OCI-LY1 (cell line): ENCODE measurements at regions not wholly inside any gene's neighbourhood (a gene's known extent, or its start where the extent isn't known, plus 50 kb on each side); places are given as distances from the start of the nearest gene placed in this dataset.

ENCODE experiments used
- H2AFZ ChIP-seq: fragments of 200-600 bp; sonication (generic), shearing (Covaris generic); 2 replicates; pipeline ENCODE4 v1.6.0; 2014; ENCODE audit warnings: antibody characterized with exemption, mild to moderate bottlenecking, low read length
- H3F3A ChIP-seq: fragments of 200-600 bp; sonication (generic), shearing (Covaris generic); 2 replicates; pipeline ENCODE4 v1.6.0; 2014; ENCODE audit warnings: mild to moderate bottlenecking, antibody characterized with exemption, low read length, moderate library complexity; ENCODE audit not compliant: insufficient read depth
- H3K27ac ChIP-seq: fragments of 200-600 bp; sonication (generic); 2 replicates; pipeline ENCODE4 v1.5.1; 2014; ENCODE audit warnings: low read length, mixed run types, mild to moderate bottlenecking, low read depth; ENCODE audit not compliant: poor library complexity, severe bottlenecking
- H3K27me3 ChIP-seq: fragments of 200-600 bp; sonication (generic); 2 replicates; pipeline ENCODE4 v1.6.0; 2014; ENCODE audit warnings: antibody characterized with exemption, mild to moderate bottlenecking, low read length, moderate library complexity; ENCODE audit not compliant: insufficient read depth
- H3K36me3 ChIP-seq: fragments of 200-600 bp; sonication (generic); 2 replicates; pipeline ENCODE4 v1.6.1; 2014; ENCODE audit warnings: mild to moderate bottlenecking, antibody characterized with exemption, low read length, moderate library complexity, mixed read lengths; ENCODE audit not compliant: insufficient read depth
- H3K4me1 ChIP-seq: fragments of 200-600 bp; sonication (generic); 2 replicates; pipeline ENCODE4 v1.5.1; 2014; ENCODE audit warnings: mild to moderate bottlenecking, low read length, moderate library complexity; ENCODE audit not compliant: insufficient read depth, severe bottlenecking
- H3K4me2 ChIP-seq: fragments of 200-600 bp; sonication (generic), shearing (Covaris generic); 2 replicates; pipeline ENCODE4 v1.6.1; 2014; ENCODE audit warnings: low read length
- H3K4me3 ChIP-seq: fragments of 200-600 bp; sonication (generic); 2 replicates; pipeline ENCODE4 v1.5.1; 2014; ENCODE audit warnings: low read length, low read depth, mild to moderate bottlenecking, mixed read lengths; ENCODE audit not compliant: poor library complexity, severe bottlenecking
- H3K79me2 ChIP-seq: fragments of 200-600 bp; shearing (Covaris generic); 2 replicates; pipeline ENCODE4 v1.6.1; 2016; ENCODE audit warnings: mixed run types, low read length, mixed read lengths; ENCODE audit not compliant: insufficient read depth
- H3K9ac ChIP-seq: fragments of 200-600 bp; sonication (generic), shearing (Covaris generic); 2 replicates; pipeline ENCODE4 v1.6.1; 2014; ENCODE audit warnings: mild to moderate bottlenecking, low read length, mixed read lengths
- H3K9me2 ChIP-seq: fragments of 200-600 bp; sonication (generic), shearing (Covaris generic); 2 replicates; pipeline ENCODE4 v1.6.1; 2014; ENCODE audit warnings: low read depth, mild to moderate bottlenecking, low read length, mixed read lengths
- H3K9me3 ChIP-seq: fragments of 200-600 bp; shearing (Covaris generic); 2 replicates; pipeline ENCODE4 v1.6.1; 2014; ENCODE audit warnings: low read length, mixed read lengths
- H4K20me1 ChIP-seq: fragments of 200-600 bp; sonication (generic), shearing (Covaris generic); 2 replicates; pipeline ENCODE4 v1.6.0; 2016; ENCODE audit warnings: mild to moderate bottlenecking, low read length; ENCODE audit not compliant: insufficient read depth
- CTCF ChIP-seq: fragments of 200-600 bp; sonication (generic), shearing (Covaris generic); IDR thresholded peaks from 2 replicates; pipeline ENCODE4 v1.5.1; 2017; ENCODE audit warnings: mild to moderate bottlenecking, antibody characterized with exemption, low read length, moderate library complexity, mixed read lengths
- EZH2 ChIP-seq: fragments of 200-600 bp; sonication (generic), shearing (Covaris generic); IDR thresholded peaks from 2 replicates; pipeline ENCODE4 v1.8.0; 2017; ENCODE audit warnings: borderline replicate concordance, mixed run types, mild to moderate bottlenecking, antibody characterized with exemption, low read length, moderate library complexity, mixed read lengths

- no peaks in the 10 kb centered on the region for H4K20me1 ChIP-seq
- H3K4me3 ChIP-seq: no peak overlapping the region
- no peaks in the 10 kb centered on the region for H3K27me3 ChIP-seq
- H3K9ac ChIP-seq: no peak overlapping the region
- H3K4me2 ChIP-seq: no peak overlapping the region
- H2AFZ ChIP-seq: no peak overlapping the region
- no peaks in the 10 kb centered on the region for H3K4me1 ChIP-seq
- no peak for TF ChIP-seq EZH2
- no peak for TF ChIP-seq CTCF
- H3K9me3 ChIP-seq: no peaks in the 10 kb centered on the region; the same call in 1 of the 2 replicates
- H3K36me3 ChIP-seq: no peaks in the 10 kb centered on the region
- H3K79me2 ChIP-seq: no peaks in the 10 kb centered on the region
- H3F3A ChIP-seq: no peaks in the 10 kb centered on the region
- no peaks in the 10 kb centered on the region for H3K9me2 ChIP-seq
- H3K27ac ChIP-seq: no peak overlapping the region
Measured at GRCh38 chr1:168408539-168408865, 127.8 kb downstream of the TBX19 start.

GRCh38 chr1:168407832-168408538 lies 127.3 kb downstream of the TBX19 start:
- Histone ChIP-seq H3K4me3 (no peak overlapping the region), H2AFZ (no peak overlapping the region), H3K79me2 (no peaks in the 10 kb centered on the region), H3K36me3 (no peaks in the 10 kb centered on the region), H3K9me3 (no peaks in the 10 kb centered on the region; the same call in 1 of the 2 replicates), H3K27me3 (no peaks in the 10 kb centered on the region), H3K4me1 (no peaks in the 10 kb centered on the region), H4K20me1 (no peaks in the 10 kb centered on the region), H3K27ac (no peak overlapping the region), H3K9ac (no peak overlapping the region), H3K4me2 (no peak overlapping the region), H3K9me2 (no peaks in the 10 kb centered on the region), H3F3A (no peaks in the 10 kb centered on the region)
- TF ChIP-seq CTCF: no peak
- no peak for TF ChIP-seq EZH2

GRCh38 chr1:168405906-168406549 lies 125.4 kb downstream of the TBX19 start:
- Histone ChIP-seq H3K4me1 (no peaks in the 10 kb centered on the region), H4K20me1 (no peaks in the 10 kb centered on the region), H3K36me3 (no peaks in the 10 kb centered on the region), H3F3A (no peaks in the 10 kb centered on the region), H3K27me3 (no peaks in the 10 kb centered on the region), H3K4me2 (no peak overlapping the region), H3K9me3 (no peaks in the 10 kb centered on the region; the same call in 1 of the 2 replicates), H3K9me2 (no peaks in the 10 kb centered on the region), H3K9ac (no peak overlapping the region), H3K79me2 (no peaks in the 10 kb centered on the region), H3K27ac (no peak overlapping the region), H3K4me3 (no peak overlapping the region), H2AFZ (no peak overlapping the region)
- TF ChIP-seq CTCF: no peak
- no peak for TF ChIP-seq EZH2
